Neural cell (in vitro differentiated cells): ENCODE measurements at regions not wholly inside any gene's neighbourhood (a gene's known extent, or its start where the extent isn't known, plus 50 kb on each side); places are given as distances from the start of the nearest gene placed in this dataset.

Experiments used
- H2AFZ ChIP-seq: fragments of 200-600, 300-800 bp; sonication (generic), shearing (Covaris generic); 2 replicates; pipeline ENCODE4 v1.6.0; 2014; ENCODE audit warnings: low read depth, mild to moderate bottlenecking, antibody characterized with exemption, low read length, moderate library complexity
- H3F3A ChIP-seq: fragments of 200-600 bp; shearing (Covaris generic); 2 replicates; pipeline ENCODE4 v1.6.1; 2016; ENCODE audit warnings: mild to moderate bottlenecking, moderate library complexity, mixed read lengths, antibody characterized with exemption, low read length; ENCODE audit not compliant: insufficient read depth, poor library complexity, severe bottlenecking
- H3K27ac ChIP-seq: fragments of 200-600, 300-800 bp; sonication (generic), shearing (Covaris generic); 2 replicates; pipeline ENCODE4 v1.5.1; 2014; ENCODE audit warnings: mild to moderate bottlenecking, low read length, moderate library complexity
- H3K27me3 ChIP-seq: fragments of 300-800, 200-600 bp; sonication (generic), shearing (Covaris generic); 2 replicates; pipeline ENCODE4 v1.6.0; 2014; ENCODE audit warnings: mild to moderate bottlenecking, low read depth, low read length, moderate library complexity; ENCODE audit not compliant: insufficient read depth
- H3K36me3 ChIP-seq: fragments of 300-800, 200-600 bp; sonication (generic), shearing (Covaris generic); 2 replicates; pipeline ENCODE4 v1.5.1; 2014; ENCODE audit warnings: mild to moderate bottlenecking, antibody characterized with exemption, low read length, moderate library complexity; ENCODE audit not compliant: insufficient read depth
- H3K4me2 ChIP-seq: fragments of 300-800, 200-600 bp; sonication (generic), shearing (Covaris generic); 2 replicates; pipeline ENCODE4 v1.6.0; 2014; ENCODE audit warnings: mild to moderate bottlenecking, low read length
- H3K4me3 ChIP-seq: fragments of 300-800, 200-600 bp; sonication (generic), shearing (Covaris generic); 2 replicates; pipeline ENCODE4 v1.5.1; 2014; ENCODE audit warnings: mild to moderate bottlenecking, low read length, moderate library complexity
- H3K79me2 ChIP-seq: fragments of 200-600 bp; shearing (Covaris generic); replicated peaks from 2 replicates; pipeline ENCODE4 v1.6.0; 2014; ENCODE audit warnings: mild to moderate bottlenecking, low read length, moderate library complexity; ENCODE audit not compliant: insufficient read depth
- H3K9ac ChIP-seq: fragments of 300-800, 200-600 bp; sonication (generic), shearing (Covaris generic); 2 replicates; pipeline ENCODE4 v1.6.1; 2016; ENCODE audit warnings: mild to moderate bottlenecking, low read length, mixed read lengths
- H3K9me2 ChIP-seq: fragments of 200-600 bp; shearing (Covaris generic); 2 replicates; pipeline ENCODE4 v1.6.1; 2016; ENCODE audit warnings: mild to moderate bottlenecking, low read length, mixed read lengths; ENCODE audit not compliant: insufficient read depth
- H3K9me3 ChIP-seq: fragments of 200-600, 300-800 bp; sonication (generic), shearing (Covaris generic); 2 replicates; pipeline ENCODE4 v1.6.1; 2016; ENCODE audit warnings: mild to moderate bottlenecking, mixed run types, low read length, moderate library complexity, mixed read lengths
- H4K20me1 ChIP-seq: fragments of 200-600 bp; shearing (Covaris generic); 2 replicates; pipeline ENCODE4 v1.6.1; 2016; ENCODE audit warnings: mild to moderate bottlenecking, mixed run types; ENCODE audit not compliant: insufficient read depth
- EP300 ChIP-seq: fragments of 450-650 bp; conservative IDR thresholded peaks from 2 replicates; pipeline ENCODE4 v1.6.1; 2014; ENCODE audit warnings: antibody characterized with exemption, mild to moderate bottlenecking, moderate library complexity; ENCODE audit not compliant: poor library complexity, severe bottlenecking
- EZH2 ChIP-seq: fragments of 200-600, 300-800 bp; shearing (Covaris generic), sonication (generic); IDR thresholded peaks from 2 replicates; pipeline ENCODE4 v1.6.1; 2014; ENCODE audit warnings: antibody characterized with exemption, low read length, borderline replicate concordance, mild to moderate bottlenecking; ENCODE audit not compliant: insufficient read depth, poor library complexity, severe bottlenecking
- MXI1 ChIP-seq: fragments of 450-650 bp; conservative IDR thresholded peaks from 2 replicates; pipeline ENCODE4 v1.6.1; 2014; ENCODE audit warnings: antibody characterized with exemption, mild to moderate bottlenecking; ENCODE audit not compliant: poor library complexity, severe bottlenecking
- POLR2AphosphoS5 ChIP-seq: IDR thresholded peaks from 2 replicates; pipeline ENCODE4 v1.6.1; 2012
- RAD21 ChIP-seq: fragments of 450-650 bp; conservative IDR thresholded peaks from 2 replicates; pipeline ENCODE4 v1.6.1; 2014; ENCODE audit warnings: antibody characterized with exemption, mild to moderate bottlenecking, moderate library complexity
- SMC3 ChIP-seq: fragments of 450-650 bp; conservative IDR thresholded peaks from 2 replicates; pipeline ENCODE4 v1.6.1; 2014; ENCODE audit warnings: antibody characterized with exemption, mild to moderate bottlenecking, moderate library complexity; ENCODE audit not compliant: poor library complexity
- TAF1 ChIP-seq: IDR thresholded peaks from 2 replicates; pipeline ENCODE4 v1.6.1; 2012; ENCODE audit warnings: low read depth
- TF ChIP-seq, protein P1 (sequence below): IDR thresholded peaks from 2 replicates; pipeline ENCODE4 v1.6.1; 2012; ENCODE audit warnings: borderline replicate concordance
- TF ChIP-seq, protein P2 (sequence below): fragments of 450-650 bp; IDR thresholded peaks from 2 replicates; pipeline ENCODE4 v1.5.1; 2014; ENCODE audit warnings: antibody characterized with exemption, mild to moderate bottlenecking, moderate library complexity; ENCODE audit not compliant: poor library complexity, severe bottlenecking

- Histone ChIP-seq H3K9me2 (no peaks in the 10 kb centered on the region), H4K20me1 (no peaks in the 10 kb centered on the region), H3K27me3 (peaks cover 17% of the 10 kb centered on the region), H3K36me3 (no peaks in the 10 kb centered on the region), H3K4me2 (no peak overlapping the region), H2AFZ (no peak overlapping the region), H3K9ac (no peak overlapping the region), H3F3A (no peaks in the 10 kb centered on the region), H3K27ac (no peak overlapping the region), H3K79me2 (no peaks in the 10 kb centered on the region), H3K4me3 (no peak overlapping the region), H3K9me3 (peaks cover 3% of the 10 kb centered on the region)
- TF ChIP-seq POLR2AphosphoS5 (no peak), EZH2 (no peak), RAD21 (no peak), TAF1 (no peak), MXI1 (no peak), SMC3 (no peak), EP300 (no peak)
- TF ChIP-seq, protein P1, sequence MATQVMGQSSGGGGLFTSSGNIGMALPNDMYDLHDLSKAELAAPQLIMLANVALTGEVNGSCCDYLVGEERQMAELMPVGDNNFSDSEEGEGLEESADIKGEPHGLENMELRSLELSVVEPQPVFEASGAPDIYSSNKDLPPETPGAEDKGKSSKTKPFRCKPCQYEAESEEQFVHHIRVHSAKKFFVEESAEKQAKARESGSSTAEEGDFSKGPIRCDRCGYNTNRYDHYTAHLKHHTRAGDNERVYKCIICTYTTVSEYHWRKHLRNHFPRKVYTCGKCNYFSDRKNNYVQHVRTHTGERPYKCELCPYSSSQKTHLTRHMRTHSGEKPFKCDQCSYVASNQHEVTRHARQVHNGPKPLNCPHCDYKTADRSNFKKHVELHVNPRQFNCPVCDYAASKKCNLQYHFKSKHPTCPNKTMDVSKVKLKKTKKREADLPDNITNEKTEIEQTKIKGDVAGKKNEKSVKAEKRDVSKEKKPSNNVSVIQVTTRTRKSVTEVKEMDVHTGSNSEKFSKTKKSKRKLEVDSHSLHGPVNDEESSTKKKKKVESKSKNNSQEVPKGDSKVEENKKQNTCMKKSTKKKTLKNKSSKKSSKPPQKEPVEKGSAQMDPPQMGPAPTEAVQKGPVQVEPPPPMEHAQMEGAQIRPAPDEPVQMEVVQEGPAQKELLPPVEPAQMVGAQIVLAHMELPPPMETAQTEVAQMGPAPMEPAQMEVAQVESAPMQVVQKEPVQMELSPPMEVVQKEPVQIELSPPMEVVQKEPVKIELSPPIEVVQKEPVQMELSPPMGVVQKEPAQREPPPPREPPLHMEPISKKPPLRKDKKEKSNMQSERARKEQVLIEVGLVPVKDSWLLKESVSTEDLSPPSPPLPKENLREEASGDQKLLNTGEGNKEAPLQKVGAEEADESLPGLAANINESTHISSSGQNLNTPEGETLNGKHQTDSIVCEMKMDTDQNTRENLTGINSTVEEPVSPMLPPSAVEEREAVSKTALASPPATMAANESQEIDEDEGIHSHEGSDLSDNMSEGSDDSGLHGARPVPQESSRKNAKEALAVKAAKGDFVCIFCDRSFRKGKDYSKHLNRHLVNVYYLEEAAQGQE, result no peak
- TF ChIP-seq, protein P2, sequence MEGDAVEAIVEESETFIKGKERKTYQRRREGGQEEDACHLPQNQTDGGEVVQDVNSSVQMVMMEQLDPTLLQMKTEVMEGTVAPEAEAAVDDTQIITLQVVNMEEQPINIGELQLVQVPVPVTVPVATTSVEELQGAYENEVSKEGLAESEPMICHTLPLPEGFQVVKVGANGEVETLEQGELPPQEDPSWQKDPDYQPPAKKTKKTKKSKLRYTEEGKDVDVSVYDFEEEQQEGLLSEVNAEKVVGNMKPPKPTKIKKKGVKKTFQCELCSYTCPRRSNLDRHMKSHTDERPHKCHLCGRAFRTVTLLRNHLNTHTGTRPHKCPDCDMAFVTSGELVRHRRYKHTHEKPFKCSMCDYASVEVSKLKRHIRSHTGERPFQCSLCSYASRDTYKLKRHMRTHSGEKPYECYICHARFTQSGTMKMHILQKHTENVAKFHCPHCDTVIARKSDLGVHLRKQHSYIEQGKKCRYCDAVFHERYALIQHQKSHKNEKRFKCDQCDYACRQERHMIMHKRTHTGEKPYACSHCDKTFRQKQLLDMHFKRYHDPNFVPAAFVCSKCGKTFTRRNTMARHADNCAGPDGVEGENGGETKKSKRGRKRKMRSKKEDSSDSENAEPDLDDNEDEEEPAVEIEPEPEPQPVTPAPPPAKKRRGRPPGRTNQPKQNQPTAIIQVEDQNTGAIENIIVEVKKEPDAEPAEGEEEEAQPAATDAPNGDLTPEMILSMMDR, result no peak
Observed at GRCh38 chr20:63120808-63121090, 95.2 kb downstream of the YTHDF1 start.

GRCh38 chr20:63119963-63120807 lies 95.7 kb downstream of the YTHDF1 start:
- TF ChIP-seq, protein P2, result no peak
- no peak for TF ChIP-seq MXI1
- no peak for TF ChIP-seq TAF1
- no peak for TF ChIP-seq EZH2
- TF ChIP-seq SMC3, result no peak
- TF ChIP-seq RAD21, result no peak
- no peak for TF ChIP-seq POLR2AphosphoS5
- TF ChIP-seq, protein P1, result no peak
- no peak for TF ChIP-seq EP300
- Histone ChIP-seq H3K9ac (no peak overlapping the region), H2AFZ (no peak overlapping the region), H3K9me2 (no peaks in the 10 kb centered on the region), H3K4me2 (no peak overlapping the region), H3K4me3 (no peak overlapping the region), H3K79me2 (no peaks in the 10 kb centered on the region), H3K9me3 (peaks cover 3% of the 10 kb centered on the region), H3K36me3 (no peaks in the 10 kb centered on the region), H3F3A (no peaks in the 10 kb centered on the region), H4K20me1 (no peaks in the 10 kb centered on the region), H3K27me3 (peaks cover 23% of the 10 kb centered on the region), H3K27ac (no peak overlapping the region)
